ENCODE measurements at regions not wholly inside any gene's neighbourhood (a gene's known extent, or its start where the extent isn't known, plus 50 kb on each side); places are given as distances from the start of the nearest gene placed in this dataset.

DNA sequence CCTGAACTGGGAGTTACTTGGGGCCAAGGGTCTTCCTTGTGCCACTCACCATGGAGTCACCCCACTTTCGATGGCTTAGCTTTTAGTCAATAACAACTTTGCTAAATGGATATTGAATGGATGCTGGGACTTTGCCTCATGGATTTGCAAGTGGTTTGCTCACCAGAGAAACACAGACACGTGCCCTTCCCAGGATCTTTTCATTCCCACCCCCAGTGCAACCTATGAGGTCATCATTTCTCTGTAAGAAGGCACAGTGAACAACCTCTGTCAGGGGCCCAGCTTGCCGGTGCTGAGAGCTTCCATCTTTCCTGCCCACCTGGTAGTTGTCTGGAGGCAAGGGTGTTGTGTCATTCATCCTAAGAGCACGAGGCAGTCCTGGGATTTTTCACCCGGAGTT is 256.8 kb upstream of the PMEPA1 start:
- no peak overlapping the region for H3K27ac ChIP-seq (ENCODE audit: control insufficient read depth, insufficient read depth, low read length)
- no peaks in the 10 kb centered on the region for H3K4me1 ChIP-seq (ENCODE audit: control insufficient read depth, extremely low read depth, insufficient read depth, low read length)
- H3K9me3 ChIP-seq (ENCODE audit: control insufficient read depth, low read depth, low read length), result no peaks in the 10 kb centered on the region
- no peaks in the 10 kb centered on the region for H4K20me1 ChIP-seq (ENCODE audit: control insufficient read depth, extremely low read depth, insufficient read depth, low read length)
- no peak overlapping the region for H3K4me3 ChIP-seq (ENCODE audit: control insufficient read depth in 2 of 3, extremely low read depth in 1 of 3, insufficient read depth in 2 of 3, low read depth in 1 of 3, low read length in 3 of 3)
- H3K9ac ChIP-seq (ENCODE audit: control insufficient read depth, extremely low read depth, insufficient read depth, low read length), result no peak overlapping the region
- TF ChIP-seq, protein P1, sequence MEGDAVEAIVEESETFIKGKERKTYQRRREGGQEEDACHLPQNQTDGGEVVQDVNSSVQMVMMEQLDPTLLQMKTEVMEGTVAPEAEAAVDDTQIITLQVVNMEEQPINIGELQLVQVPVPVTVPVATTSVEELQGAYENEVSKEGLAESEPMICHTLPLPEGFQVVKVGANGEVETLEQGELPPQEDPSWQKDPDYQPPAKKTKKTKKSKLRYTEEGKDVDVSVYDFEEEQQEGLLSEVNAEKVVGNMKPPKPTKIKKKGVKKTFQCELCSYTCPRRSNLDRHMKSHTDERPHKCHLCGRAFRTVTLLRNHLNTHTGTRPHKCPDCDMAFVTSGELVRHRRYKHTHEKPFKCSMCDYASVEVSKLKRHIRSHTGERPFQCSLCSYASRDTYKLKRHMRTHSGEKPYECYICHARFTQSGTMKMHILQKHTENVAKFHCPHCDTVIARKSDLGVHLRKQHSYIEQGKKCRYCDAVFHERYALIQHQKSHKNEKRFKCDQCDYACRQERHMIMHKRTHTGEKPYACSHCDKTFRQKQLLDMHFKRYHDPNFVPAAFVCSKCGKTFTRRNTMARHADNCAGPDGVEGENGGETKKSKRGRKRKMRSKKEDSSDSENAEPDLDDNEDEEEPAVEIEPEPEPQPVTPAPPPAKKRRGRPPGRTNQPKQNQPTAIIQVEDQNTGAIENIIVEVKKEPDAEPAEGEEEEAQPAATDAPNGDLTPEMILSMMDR (optimal IDR thresholded peaks at IDR 0.05 in 1 of 3, IDR thresholded peaks at IDR 0.05 in 1 of 3, conservative IDR thresholded peaks at IDR 0.05 in 1 of 3; ENCODE audit: extremely low read depth in 1 of 3, insufficient read depth in 2 of 3, low read length in 3 of 3), result no peak
- no peak for TF ChIP-seq EZH2 (IDR thresholded peaks at IDR 0.05; ENCODE audit: low read length)
- H3K27me3 ChIP-seq (ENCODE audit: control insufficient read depth, extremely low read depth, insufficient read depth, low read length), result peaks cover 38% of the 10 kb centered on the region
- no peaks in the 10 kb centered on the region for H3K9me1 ChIP-seq (ENCODE audit: control insufficient read depth, extremely low read depth, insufficient read depth, low read length)
- dilution Hi-C loops (cut with MboI; ENCODE audit: extremely low pct_ligation_motif_present, low sequenced_read_pairs), result no loop called here
- DNase-seq (ENCODE audit: low read depth, low spot score), result no peak
- H2AFZ ChIP-seq (ENCODE audit: control insufficient read depth, low read length), result no peak overlapping the region
- H3K79me2 ChIP-seq (ENCODE audit: control insufficient read depth, insufficient read depth, low read length), result no peaks in the 10 kb centered on the region
- H3K4me2 ChIP-seq (ENCODE audit: control insufficient read depth, extremely low read depth, insufficient read depth, low read depth, low read length), result no peak overlapping the region
- no peak for FAIRE-seq
- no peaks in the 10 kb centered on the region for H3K36me3 ChIP-seq (ENCODE audit: control insufficient read depth in 2 of 2, extremely low read depth in 1 of 2, insufficient read depth in 2 of 2, low read length in 2 of 2)

DNA sequence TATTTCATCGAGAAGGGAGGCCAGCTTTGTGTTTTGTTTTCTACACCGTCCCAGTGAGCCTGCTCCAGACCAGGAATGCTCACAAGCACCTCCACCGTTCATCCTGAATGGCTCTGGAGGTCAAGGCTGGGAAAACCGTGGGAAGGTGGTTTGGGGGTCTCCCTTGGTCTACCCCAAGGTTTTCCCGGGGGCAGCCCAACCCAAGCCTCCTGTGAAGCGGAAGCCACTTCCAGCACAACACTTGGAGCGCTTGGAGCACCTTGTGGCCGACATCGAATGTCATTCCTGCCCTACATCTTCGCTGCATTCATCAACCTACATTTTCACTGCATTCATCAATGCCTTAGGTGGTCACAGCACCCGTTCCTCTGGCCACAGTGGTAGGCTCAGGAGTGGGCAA is 255.6 kb upstream of the PMEPA1 start:
- dilution Hi-C loops (cut with MboI; ENCODE audit: extremely low pct_ligation_motif_present, low sequenced_read_pairs), result no loop called here
- Histone ChIP-seq H3K27ac (ENCODE audit: control insufficient read depth, insufficient read depth, low read length) (no peak overlapping the region), H3K4me3 (ENCODE audit: control insufficient read depth in 2 of 3, extremely low read depth in 1 of 3, insufficient read depth in 2 of 3, low read depth in 1 of 3, low read length in 3 of 3) (no peak overlapping the region), H3K9me3 (ENCODE audit: control insufficient read depth, low read depth, low read length) (no peaks in the 10 kb centered on the region), H3K4me1 (ENCODE audit: control insufficient read depth, extremely low read depth, insufficient read depth, low read length) (no peaks in the 10 kb centered on the region), H3K79me2 (ENCODE audit: control insufficient read depth, insufficient read depth, low read length) (no peaks in the 10 kb centered on the region), H3K4me2 (ENCODE audit: control insufficient read depth, extremely low read depth, insufficient read depth, low read depth, low read length) (no peak overlapping the region), H3K9ac (ENCODE audit: control insufficient read depth, extremely low read depth, insufficient read depth, low read length) (no peak overlapping the region), H3K36me3 (ENCODE audit: control insufficient read depth in 2 of 2, extremely low read depth in 1 of 2, insufficient read depth in 2 of 2, low read length in 2 of 2) (no peaks in the 10 kb centered on the region), H4K20me1 (ENCODE audit: control insufficient read depth, extremely low read depth, insufficient read depth, low read length) (no peaks in the 10 kb centered on the region), H2AFZ (ENCODE audit: control insufficient read depth, low read length) (no peak overlapping the region), H3K27me3 (ENCODE audit: control insufficient read depth, extremely low read depth, insufficient read depth, low read length) (peaks cover 38% of the 10 kb centered on the region), H3K9me1 (ENCODE audit: control insufficient read depth, extremely low read depth, insufficient read depth, low read length) (no peaks in the 10 kb centered on the region)
- TF ChIP-seq, protein P1 (optimal IDR thresholded peaks at IDR 0.05 in 1 of 3, IDR thresholded peaks at IDR 0.05 in 1 of 3, conservative IDR thresholded peaks at IDR 0.05 in 1 of 3; ENCODE audit: extremely low read depth in 1 of 3, insufficient read depth in 2 of 3, low read length in 3 of 3), result no peak
- TF ChIP-seq EZH2 (IDR thresholded peaks at IDR 0.05; ENCODE audit: low read length), result no peak
- FAIRE-seq (no peak), DNase-seq (ENCODE audit: low read depth, low spot score) (no peak)
